ENCODE measurements at regions not wholly inside any gene's neighbourhood (a gene's known extent, or its start where the extent isn't known, plus 50 kb on each side); places are given as distances from the start of the nearest gene placed in this dataset.

GRCh38 chr3:117263745-117264144 lies 554.2 kb downstream of the TUSC7 start:
- TF ChIP-seq ZNF274 (IDR thresholded peaks at IDR 0.05; ENCODE audit: borderline replicate concordance, extremely low read depth, low read length) (no peak), CTCF (IDR thresholded peaks at IDR 0.05; ENCODE audit: control extremely low read depth in 1 of 3, insufficient read depth in 1 of 3, low read depth in 1 of 3, low read length in 3 of 3) (no peak), PHF8 (conservative IDR thresholded peaks at IDR 0.05; ENCODE audit: low read depth, low read length) (no peak), GTF2F1 (IDR thresholded peaks at IDR 0.05; ENCODE audit: borderline replicate concordance, low read depth, low read length) (no peak), POLR2A (IDR thresholded peaks at IDR 0.05; ENCODE audit: control extremely low read depth in 1 of 2, low read depth in 2 of 2, low read length in 2 of 2) (no peak), POLR2AphosphoS5 (IDR thresholded peaks at IDR 0.05; ENCODE audit: low read depth, low read length) (no peak), SP1 (IDR thresholded peaks at IDR 0.05; ENCODE audit: low read depth, low read length) (no peak), RNF2 (IDR thresholded peaks at IDR 0.05; ENCODE audit: borderline replicate concordance, low read depth, low read length, missing control alignments, poor library complexity, severe bottlenecking) (no peak), CHD2 (IDR thresholded peaks at IDR 0.05; ENCODE audit: low read length) (no peak), SP4 (IDR thresholded peaks at IDR 0.05; ENCODE audit: low read length) (no peak), ATF2 (IDR thresholded peaks at IDR 0.05; ENCODE audit: low read length) (no peak), RAD21 (IDR thresholded peaks at IDR 0.05 in 1 of 2, conservative IDR thresholded peaks at IDR 0.05 in 1 of 2; ENCODE audit: low read depth in 2 of 2, low read length in 2 of 2) (no peak), SIN3A (conservative IDR thresholded peaks at IDR 0.05 in 1 of 2, IDR thresholded peaks at IDR 0.05 in 1 of 2; ENCODE audit: low read depth in 1 of 2, low read length in 2 of 2) (no peak)
